ENCODE measurements at regions not wholly inside any gene's neighbourhood (a gene's known extent, or its start where the extent isn't known, plus 50 kb on each side); places are given as distances from the start of the nearest gene placed in this dataset.

DNA sequence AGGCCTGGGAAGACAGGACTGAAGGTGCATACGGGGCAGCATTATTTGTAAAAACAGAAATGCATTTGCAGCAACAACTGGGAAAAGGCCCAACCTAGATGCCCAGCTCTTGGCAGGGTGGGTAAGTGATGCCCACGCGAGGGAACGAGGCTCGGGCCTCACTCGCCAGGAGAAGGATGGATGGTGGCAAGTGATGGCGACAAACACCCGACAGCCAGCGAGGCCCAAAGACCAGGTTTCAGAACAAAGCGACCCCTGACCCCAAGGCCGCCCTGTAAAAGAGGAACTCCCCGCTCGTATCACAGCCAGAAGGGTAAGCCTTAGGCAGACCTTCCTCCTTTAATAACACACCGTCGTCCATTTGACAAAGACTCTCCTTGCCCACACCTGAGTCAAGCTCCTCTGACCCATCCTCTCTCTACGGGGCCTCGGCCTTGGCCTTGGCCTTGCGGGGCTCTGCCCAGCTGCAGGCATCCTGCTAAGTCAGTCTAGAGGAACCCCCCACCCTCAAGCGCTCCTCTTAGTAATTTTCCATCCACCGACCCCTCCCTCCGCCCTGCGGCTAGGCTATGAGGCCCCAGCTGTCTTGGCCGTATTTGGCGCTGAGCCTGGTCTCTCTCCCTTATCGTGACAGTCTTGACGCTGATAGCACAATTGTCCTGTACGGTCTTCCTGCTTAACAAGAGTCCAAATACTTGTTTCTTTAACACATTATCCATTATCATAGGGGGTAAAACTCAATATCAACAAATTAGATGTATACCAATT, 80.2 kb downstream of the NCOR2 start:
- Histone ChIP-seq H3K4me3 (ENCODE audit: low read length) (no peak overlapping the region), H2AFZ (ENCODE audit: low read length) (no peak overlapping the region), H3K9me3 (ENCODE audit: low read length) (no peaks in the 10 kb centered on the region), H3K79me2 (ENCODE audit: low read length) (no peaks in the 10 kb centered on the region; the same call in 1 of the 2 replicates), H3K4me1 (ENCODE audit: insufficient read depth, low read length) (no peaks in the 10 kb centered on the region), H3K27ac (ENCODE audit: low read length) (no peak overlapping the region), H3K27me3 (ENCODE audit: low read length) (no peaks in the 10 kb centered on the region), H3K4me2 (ENCODE audit: low read length) (no peak overlapping the region), H3K9ac (ENCODE audit: low read length) (no peak overlapping the region), H4K20me1 (ENCODE audit: low read length) (no peaks in the 10 kb centered on the region), H3F3A (ENCODE audit: low read length, unreplicated experiment) (no peaks in the 10 kb centered on the region), H3K36me3 (ENCODE audit: low read depth, low read length) (peaks cover 6% of the 10 kb centered on the region; the same call in 1 of the 2 replicates), H3K9me2 (replicated peaks; ENCODE audit: low read length) (no peaks in the 10 kb centered on the region)
- ATAC-seq, result no peak
- intact Hi-C loops (cut with micrococcal nuclease), result no loop called here
- CTCF ChIA-PET, result no interaction called here
- TF ChIP-seq, protein P1, sequence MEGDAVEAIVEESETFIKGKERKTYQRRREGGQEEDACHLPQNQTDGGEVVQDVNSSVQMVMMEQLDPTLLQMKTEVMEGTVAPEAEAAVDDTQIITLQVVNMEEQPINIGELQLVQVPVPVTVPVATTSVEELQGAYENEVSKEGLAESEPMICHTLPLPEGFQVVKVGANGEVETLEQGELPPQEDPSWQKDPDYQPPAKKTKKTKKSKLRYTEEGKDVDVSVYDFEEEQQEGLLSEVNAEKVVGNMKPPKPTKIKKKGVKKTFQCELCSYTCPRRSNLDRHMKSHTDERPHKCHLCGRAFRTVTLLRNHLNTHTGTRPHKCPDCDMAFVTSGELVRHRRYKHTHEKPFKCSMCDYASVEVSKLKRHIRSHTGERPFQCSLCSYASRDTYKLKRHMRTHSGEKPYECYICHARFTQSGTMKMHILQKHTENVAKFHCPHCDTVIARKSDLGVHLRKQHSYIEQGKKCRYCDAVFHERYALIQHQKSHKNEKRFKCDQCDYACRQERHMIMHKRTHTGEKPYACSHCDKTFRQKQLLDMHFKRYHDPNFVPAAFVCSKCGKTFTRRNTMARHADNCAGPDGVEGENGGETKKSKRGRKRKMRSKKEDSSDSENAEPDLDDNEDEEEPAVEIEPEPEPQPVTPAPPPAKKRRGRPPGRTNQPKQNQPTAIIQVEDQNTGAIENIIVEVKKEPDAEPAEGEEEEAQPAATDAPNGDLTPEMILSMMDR (conservative IDR thresholded peaks at IDR 0.05; ENCODE audit: low read depth, low read length), result no peak
- no peak for TF ChIP-seq EZH2phosphoT487 (IDR thresholded peaks at IDR 0.05; ENCODE audit: borderline replicate concordance, low read length)
- TF ChIP-seq EZH2 (IDR thresholded peaks at IDR 0.05; ENCODE audit: low read length, unreplicated experiment), result no peak
- no TSS peak for BruUV-seq (replicated peaks)
- POLR2A ChIA-PET (ENCODE audit: unreplicated experiment), result no interaction called here
- no peak for DNase-seq

DNA sequence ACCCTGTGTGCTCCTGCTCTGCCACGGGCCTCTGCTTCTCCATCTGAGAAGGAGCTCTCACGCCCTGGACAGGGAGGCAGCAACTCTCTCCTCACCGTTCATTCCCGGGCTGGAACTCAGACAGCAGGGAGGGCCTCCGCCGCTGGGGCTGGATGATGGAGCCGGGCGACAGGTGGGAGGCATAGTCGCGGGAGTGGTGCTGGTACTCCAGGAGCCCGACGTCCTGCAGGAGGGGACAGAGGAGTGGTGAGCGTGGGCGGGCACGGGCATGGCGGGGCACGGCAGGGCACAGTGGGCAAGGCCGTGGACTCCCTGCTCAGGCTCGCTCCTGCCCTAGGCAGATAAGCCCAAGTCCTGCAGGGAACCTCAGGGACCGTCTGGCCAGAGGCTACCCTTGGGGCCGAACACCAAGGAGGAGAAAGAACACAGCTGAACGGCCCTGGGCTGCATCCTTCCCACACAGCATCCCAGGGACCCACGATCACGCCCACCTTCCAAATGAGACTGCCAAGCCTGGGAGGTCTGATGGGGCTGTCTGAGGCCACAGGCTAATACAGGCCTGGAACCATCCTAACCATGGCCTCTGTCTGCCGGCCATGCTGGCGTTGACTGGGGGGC, 81.0 kb downstream of the NCOR2 start:
- no peaks in the 10 kb centered on the region for H3K9me3 ChIP-seq (ENCODE audit: low read length)
- H4K20me1 ChIP-seq (ENCODE audit: low read length), result no peaks in the 10 kb centered on the region
- ChIA-PET POLR2A (ENCODE audit: unreplicated experiment) (no interaction called here), CTCF (no interaction called here)
- DNase-seq (no peak), ATAC-seq (no peak)
- no peak overlapping the region for H3K4me2 ChIP-seq (ENCODE audit: low read length)
- no peaks in the 10 kb centered on the region; the same call in 1 of the 2 replicates for H3K79me2 ChIP-seq (ENCODE audit: low read length)
- no peak overlapping the region for H3K4me3 ChIP-seq (ENCODE audit: low read length)
- H2AFZ ChIP-seq (ENCODE audit: low read length), result no peak overlapping the region
- H3F3A ChIP-seq (ENCODE audit: low read length, unreplicated experiment), result no peaks in the 10 kb centered on the region
- no peak overlapping the region for H3K27ac ChIP-seq (ENCODE audit: low read length)
- no peaks in the 10 kb centered on the region for H3K9me2 ChIP-seq (replicated peaks; ENCODE audit: low read length)
- intact Hi-C loops (cut with micrococcal nuclease), result no loop called here
- H3K36me3 ChIP-seq (ENCODE audit: low read depth, low read length), result peaks cover 6% of the 10 kb centered on the region; the same call in 1 of the 2 replicates
- H3K27me3 ChIP-seq (ENCODE audit: low read length), result no peaks in the 10 kb centered on the region
- no peak overlapping the region for H3K9ac ChIP-seq (ENCODE audit: low read length)
- TF ChIP-seq, protein P1 (conservative IDR thresholded peaks at IDR 0.05; ENCODE audit: low read depth, low read length), result no peak
- TF ChIP-seq EZH2 (IDR thresholded peaks at IDR 0.05; ENCODE audit: low read length, unreplicated experiment) (no peak), EZH2phosphoT487 (IDR thresholded peaks at IDR 0.05; ENCODE audit: borderline replicate concordance, low read length) (no peak)
- no TSS peak for BruUV-seq (replicated peaks)
- H3K4me1 ChIP-seq (ENCODE audit: insufficient read depth, low read length), result no peaks in the 10 kb centered on the region

DNA sequence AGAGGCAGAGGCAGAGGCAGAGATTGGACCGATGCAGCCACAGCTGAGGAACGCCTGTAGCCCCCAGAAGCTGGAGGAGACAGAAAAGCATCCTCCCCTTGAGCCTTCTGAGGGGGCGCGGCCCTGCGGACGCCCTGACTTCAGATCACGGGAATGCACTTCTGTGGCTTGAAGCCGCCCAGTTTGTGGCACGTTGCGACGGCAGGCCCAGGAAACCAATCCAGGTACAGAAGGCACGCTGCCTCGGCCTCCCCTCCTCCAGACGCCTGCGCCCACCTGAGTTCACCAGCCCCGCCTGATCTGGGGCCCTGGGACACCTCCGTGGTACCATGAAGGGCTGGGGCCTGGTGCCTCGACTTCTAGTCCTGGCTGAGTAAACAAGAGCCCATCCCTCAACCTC, 82.0 kb downstream of the NCOR2 start:
- no TSS peak for BruUV-seq (replicated peaks)
- Histone ChIP-seq H3F3A (ENCODE audit: low read length, unreplicated experiment) (no peaks in the 10 kb centered on the region), H2AFZ (ENCODE audit: low read length) (no peak overlapping the region), H3K27ac (ENCODE audit: low read length) (no peak overlapping the region), H3K36me3 (ENCODE audit: low read depth, low read length) (peaks cover 6% of the 10 kb centered on the region; the same call in 1 of the 2 replicates), H3K27me3 (ENCODE audit: low read length) (no peaks in the 10 kb centered on the region), H3K4me2 (ENCODE audit: low read length) (no peak overlapping the region), H4K20me1 (ENCODE audit: low read length) (no peaks in the 10 kb centered on the region), H3K4me1 (ENCODE audit: insufficient read depth, low read length) (peaks cover 9% of the 10 kb centered on the region), H3K79me2 (ENCODE audit: low read length) (no peaks in the 10 kb centered on the region), H3K4me3 (ENCODE audit: low read length) (no peak overlapping the region), H3K9ac (ENCODE audit: low read length) (no peak overlapping the region), H3K9me3 (ENCODE audit: low read length) (no peaks in the 10 kb centered on the region), H3K9me2 (replicated peaks; ENCODE audit: low read length) (no peaks in the 10 kb centered on the region)
- POLR2A ChIA-PET (ENCODE audit: unreplicated experiment), result no interaction called here
- DNase-seq (no peak), ATAC-seq (no peak)
- CTCF ChIA-PET, result no interaction called here
- no peak for TF ChIP-seq EZH2 (IDR thresholded peaks at IDR 0.05; ENCODE audit: low read length, unreplicated experiment)
- TF ChIP-seq, protein P1 (conservative IDR thresholded peaks at IDR 0.05; ENCODE audit: low read depth, low read length), result no peak
- TF ChIP-seq EZH2phosphoT487 (IDR thresholded peaks at IDR 0.05; ENCODE audit: borderline replicate concordance, low read length), result no peak
- intact Hi-C loops (cut with micrococcal nuclease), result no loop called here

All from PC-3 (cell line).